ENCODE measurements at regions not wholly inside any gene's neighbourhood (a gene's known extent, or its start where the extent isn't known, plus 50 kb on each side); places are given as distances from the start of the nearest gene placed in this dataset.

GRCh38 chr5:17690473-17690872 is 56.2 kb downstream of the TAF11L14 start:
- Histone ChIP-seq H3K27me3 (no peaks in the 10 kb centered on the region), H3K4me1 (no peaks in the 10 kb centered on the region), H3K4me3 (ENCODE audit: low read depth, low read length) (no peak overlapping the region), H3K36me3 (no peaks in the 10 kb centered on the region), H3K9me3 (no peaks in the 10 kb centered on the region)
- DNase-seq: no peak
- TF ChIP-seq CTCF (IDR thresholded peaks at IDR 0.05; ENCODE audit: low read depth, low read length): no peak

- Histone ChIP-seq H3K9me3 (no peaks in the 10 kb centered on the region), H3K4me3 (ENCODE audit: low read depth, low read length) (no peak overlapping the region), H3K27me3 (no peaks in the 10 kb centered on the region), H3K4me1 (no peaks in the 10 kb centered on the region), H3K36me3 (no peaks in the 10 kb centered on the region)
- no peak for TF ChIP-seq CTCF (IDR thresholded peaks at IDR 0.05; ENCODE audit: low read depth, low read length)
- DNase-seq: no peak
Measured at GRCh38 chr5:17691762-17692161, 57.5 kb downstream of the TAF11L14 start.

- H3K27me3 ChIP-seq: no peaks in the 10 kb centered on the region
- no peak overlapping the region for H3K4me3 ChIP-seq (ENCODE audit: low read depth, low read length)
- no peak for DNase-seq
- no peaks in the 10 kb centered on the region for H3K4me1 ChIP-seq
- H3K9me3 ChIP-seq: no peaks in the 10 kb centered on the region
- no peaks in the 10 kb centered on the region for H3K36me3 ChIP-seq
- TF ChIP-seq CTCF (IDR thresholded peaks at IDR 0.05; ENCODE audit: low read depth, low read length): no peak
Measured at GRCh38 chr5:17694371-17694770, 60.1 kb downstream of the TAF11L14 start.

- no peaks in the 10 kb centered on the region for H3K27me3 ChIP-seq
- no peak for DNase-seq
- no peaks in the 10 kb centered on the region for H3K9me3 ChIP-seq
- H3K4me1 ChIP-seq: no peaks in the 10 kb centered on the region
- H3K36me3 ChIP-seq: no peaks in the 10 kb centered on the region
- H3K4me3 ChIP-seq (ENCODE audit: low read depth, low read length): no peak overlapping the region
- TF ChIP-seq CTCF (IDR thresholded peaks at IDR 0.05; ENCODE audit: low read depth, low read length): no peak
Measured at GRCh38 chr5:17694914-17695313, 60.7 kb downstream of the TAF11L14 start.

- TF ChIP-seq CTCF (IDR thresholded peaks at IDR 0.05; ENCODE audit: low read depth, low read length): no peak
- Histone ChIP-seq H3K9me3 (no peaks in the 10 kb centered on the region), H3K27me3 (no peaks in the 10 kb centered on the region), H3K4me1 (no peaks in the 10 kb centered on the region), H3K36me3 (no peaks in the 10 kb centered on the region), H3K4me3 (ENCODE audit: low read depth, low read length) (no peak overlapping the region)
- DNase-seq: no peak
Measured at GRCh38 chr5:17696627-17697026, 62.4 kb downstream of the TAF11L14 start.

- Histone ChIP-seq H3K4me3 (ENCODE audit: low read depth, low read length) (no peak overlapping the region), H3K9me3 (no peaks in the 10 kb centered on the region)
- TF ChIP-seq CTCF (IDR thresholded peaks at IDR 0.05; ENCODE audit: low read depth, low read length): no peak
Measured at GRCh38 chr5:17697671-17698070, 63.4 kb downstream of the TAF11L14 start.

More at GRCh38 chr5:17697671-17698070, 63.4 kb downstream of the TAF11L14 start:
- Histone ChIP-seq H3K36me3 (no peaks in the 10 kb centered on the region), H3K4me1 (no peaks in the 10 kb centered on the region), H3K27me3 (no peaks in the 10 kb centered on the region)
- DNase-seq: no peak
